GM19395 (cell line): ENCODE measurements at regions not wholly inside any gene's neighbourhood (a gene's known extent, or its start where the extent isn't known, plus 50 kb on each side); places are given as distances from the start of the nearest gene placed in this dataset.
"Not testable (repeated sequence)": the region's sequence is repeated elsewhere in the genome, so short reads cannot be mapped to it uniquely, and the experiment has no call there.

Experiments
- ATAC-seq: cut with Tn5 transposase; IDR thresholded peaks from one replicate; pipeline ENCODE4 v1.9.1; 2021; ENCODE audit warnings: mild to moderate bottlenecking, moderate library complexity; ENCODE audit not compliant: unreplicated experiment

DNA sequence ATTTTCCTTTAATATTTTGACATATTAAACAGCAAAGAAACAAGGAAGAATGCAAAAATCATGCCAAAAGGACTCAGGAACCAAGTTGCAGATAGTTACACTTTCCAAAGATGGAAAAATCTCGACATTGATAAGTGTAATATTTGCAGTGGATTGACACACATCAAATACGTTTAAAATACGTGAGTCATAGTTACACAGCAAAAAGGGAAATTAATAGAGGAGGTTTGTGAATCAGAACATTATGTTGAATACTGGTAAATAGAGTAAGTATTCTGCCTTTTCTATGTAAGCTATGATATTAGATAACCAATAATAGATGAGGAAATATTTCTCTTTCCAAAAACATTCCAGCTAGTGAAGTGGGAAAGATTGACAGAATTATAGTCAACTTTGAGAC is 1761.3 kb upstream of the IGFBP7 start:
- ATAC-seq, result no peak

DNA sequence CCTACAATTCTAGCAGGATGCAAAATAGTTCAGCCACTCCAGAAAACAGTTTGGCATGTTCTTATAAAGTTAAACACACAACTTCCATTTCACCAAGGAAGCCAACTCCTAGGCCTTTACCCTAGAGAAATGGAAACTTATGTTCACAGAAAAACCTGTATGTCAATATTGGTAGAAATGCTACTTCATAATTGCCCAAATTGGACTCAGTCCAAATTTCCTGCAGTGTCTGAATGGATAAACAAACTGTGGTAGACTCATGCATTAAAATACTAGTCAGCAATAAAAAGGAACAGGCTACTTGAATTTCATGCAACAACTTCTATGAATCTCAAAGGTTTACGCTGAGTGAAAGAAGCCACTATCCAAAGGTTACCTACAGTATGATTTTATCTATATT is 1738.8 kb upstream of the IGFBP7 start:
- no peak for ATAC-seq

- ATAC-seq, result no peak
These were observed 1733.3 kb upstream of the IGFBP7 start for GRCh38 chr4:58843455-58843854.

GRCh38 chr4:58833126-58833525 is 1722.9 kb upstream of the IGFBP7 start:
- no peak for ATAC-seq

DNA sequence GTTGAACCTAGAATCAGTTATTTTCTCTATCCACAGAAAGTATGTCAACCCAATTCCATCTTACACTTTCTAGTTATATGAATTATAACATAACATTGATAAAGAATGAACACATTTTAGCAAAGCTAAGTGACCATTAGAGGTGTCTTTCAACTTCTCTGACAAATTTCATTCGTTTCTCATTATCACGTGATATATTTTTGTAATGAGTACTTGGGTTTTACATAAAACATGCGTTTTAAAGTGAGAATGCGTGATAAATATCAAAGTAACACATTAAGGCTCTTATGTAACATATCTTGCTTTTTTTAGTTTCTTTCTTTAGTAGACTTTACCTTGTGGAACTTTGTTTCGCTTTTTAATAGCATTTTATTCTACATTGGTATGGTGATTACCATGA is 1715.1 kb upstream of the IGFBP7 start:
- ATAC-seq, result no peak

DNA sequence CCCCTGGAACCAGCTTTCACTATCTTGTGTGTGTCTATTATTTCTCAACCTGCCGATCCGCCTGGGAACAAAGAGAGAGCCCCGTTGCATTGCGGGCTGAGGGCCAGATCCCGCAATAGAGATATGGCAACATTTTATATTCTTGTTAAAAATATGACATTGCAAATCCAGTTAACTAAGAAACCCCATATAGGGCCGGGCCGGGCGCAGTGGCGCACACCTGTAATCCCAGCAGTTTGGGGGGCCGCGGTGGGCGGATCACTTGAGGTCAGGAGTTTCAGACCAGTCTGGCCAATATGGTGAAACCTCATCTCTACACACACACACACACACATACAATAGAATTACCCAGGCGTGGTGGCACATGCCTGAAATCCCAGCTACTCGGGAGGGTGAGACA is 1708.4 kb upstream of the IGFBP7 start:
- not testable (repeated sequence) for ATAC-seq

DNA sequence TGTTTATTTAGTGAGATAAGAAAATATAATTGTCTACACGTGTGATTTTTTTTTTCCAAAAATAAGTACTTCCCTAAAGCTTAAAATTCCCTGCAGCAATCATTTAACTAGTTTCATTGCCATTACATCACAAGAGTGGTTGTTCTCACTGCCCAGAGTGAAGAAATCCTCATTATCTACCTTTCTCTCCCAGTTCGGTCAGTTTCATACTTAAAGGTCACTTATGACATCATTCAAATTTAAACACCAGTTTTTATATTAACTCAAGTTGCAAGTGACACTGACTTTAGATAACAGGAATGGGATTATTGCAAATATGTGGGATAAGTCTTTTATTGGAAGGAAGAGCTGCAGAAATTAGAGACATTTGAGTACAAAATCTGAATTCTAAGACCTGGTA is 1699.8 kb upstream of the IGFBP7 start:
- no peak for ATAC-seq

GRCh38 chr4:58809366-58809765 is 1699.2 kb upstream of the IGFBP7 start:
- ATAC-seq, result no peak

GRCh38 chr4:58808817-58809216 is 1698.6 kb upstream of the IGFBP7 start:
- ATAC-seq, result no peak

- ATAC-seq, result no peak
These were observed 1697.8 kb upstream of the IGFBP7 start for GRCh38 chr4:58807843-58808615.

DNA sequence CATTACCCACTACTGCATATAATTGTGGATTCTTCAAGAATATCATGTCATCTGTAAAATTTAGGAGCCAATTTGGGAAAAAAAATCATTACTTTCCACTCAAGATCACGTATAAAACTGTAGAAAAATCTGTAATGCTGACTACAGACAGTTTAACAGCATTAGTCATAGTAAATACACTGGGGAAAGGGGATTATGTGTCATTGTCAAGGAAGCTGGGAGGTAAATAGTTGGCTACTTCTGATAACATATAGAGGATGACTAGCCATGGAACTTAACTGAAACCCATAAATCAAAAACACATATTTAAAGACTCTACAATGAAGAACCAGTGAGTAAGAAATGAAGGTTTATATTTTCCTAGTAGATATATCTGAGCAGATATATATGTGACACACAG is 1666.4 kb upstream of the IGFBP7 start:
- no peak for ATAC-seq

- no peak for ATAC-seq
These were observed 1657.4 kb upstream of the IGFBP7 start for GRCh38 chr4:58767598-58767997.

GRCh38 chr4:58766763-58767162 is 1656.6 kb upstream of the IGFBP7 start:
- no peak for ATAC-seq

- ATAC-seq, result no peak
These were observed 1651.4 kb upstream of the IGFBP7 start for GRCh38 chr4:58761563-58761962.

- ATAC-seq, result no peak
These were observed 1650.6 kb upstream of the IGFBP7 start for GRCh38 chr4:58760737-58761136.

DNA sequence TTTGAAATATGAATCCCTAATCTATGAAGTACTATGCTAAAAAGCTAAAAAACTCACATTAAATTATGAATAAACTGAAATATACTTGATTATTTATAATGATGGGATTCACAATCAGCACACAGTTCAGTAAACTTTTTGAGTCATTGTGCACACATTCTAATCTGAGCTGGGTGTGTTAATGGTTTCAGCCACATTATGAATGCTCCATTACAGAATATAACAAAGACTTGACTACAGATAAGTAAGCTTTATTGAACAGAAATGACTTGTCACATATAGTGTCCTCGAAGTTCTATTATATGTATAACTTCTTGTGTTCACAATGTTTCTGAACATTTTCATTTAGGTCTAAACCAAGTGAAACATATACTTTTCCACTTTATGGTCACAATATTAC is 1649.9 kb upstream of the IGFBP7 start:
- ATAC-seq, result no peak

DNA sequence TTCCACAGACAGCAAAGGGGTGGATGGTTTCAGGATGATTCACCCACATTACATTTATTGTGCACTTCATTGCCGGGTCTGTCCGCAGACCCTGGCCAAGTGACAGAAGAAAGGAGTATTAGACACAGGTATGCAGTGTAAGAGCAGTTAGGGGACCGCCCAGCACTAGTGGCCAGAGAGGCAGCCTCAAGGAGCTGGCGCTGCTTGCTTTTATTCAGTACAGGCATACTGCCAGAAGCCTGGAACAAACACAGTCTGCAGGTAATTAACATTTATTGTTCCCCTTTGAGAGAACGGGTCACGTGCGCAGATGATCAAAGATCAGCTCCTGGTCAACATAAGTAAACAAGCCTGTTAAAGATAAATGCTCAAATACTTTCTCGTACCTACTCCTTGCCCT is 1639.0 kb upstream of the IGFBP7 start:
- no peak for ATAC-seq

DNA sequence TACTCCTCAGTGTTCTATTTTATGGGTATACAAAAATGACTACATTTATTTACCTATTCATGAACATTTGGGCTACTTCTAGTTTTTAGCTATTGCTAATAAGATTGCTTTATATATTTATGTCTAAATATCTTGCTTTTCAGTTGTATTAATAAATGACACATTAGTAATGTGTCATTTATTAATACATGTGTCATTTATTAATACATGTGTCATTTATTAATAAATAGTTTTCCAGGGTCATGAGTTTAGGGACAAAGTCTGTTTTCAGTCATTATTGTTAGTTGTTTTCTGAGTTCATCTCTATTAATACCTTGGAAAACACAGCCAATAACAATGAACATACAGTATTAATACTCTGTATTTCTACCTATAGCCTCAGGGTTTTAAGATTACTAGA is 1630.7 kb upstream of the IGFBP7 start:
- no peak for ATAC-seq

DNA sequence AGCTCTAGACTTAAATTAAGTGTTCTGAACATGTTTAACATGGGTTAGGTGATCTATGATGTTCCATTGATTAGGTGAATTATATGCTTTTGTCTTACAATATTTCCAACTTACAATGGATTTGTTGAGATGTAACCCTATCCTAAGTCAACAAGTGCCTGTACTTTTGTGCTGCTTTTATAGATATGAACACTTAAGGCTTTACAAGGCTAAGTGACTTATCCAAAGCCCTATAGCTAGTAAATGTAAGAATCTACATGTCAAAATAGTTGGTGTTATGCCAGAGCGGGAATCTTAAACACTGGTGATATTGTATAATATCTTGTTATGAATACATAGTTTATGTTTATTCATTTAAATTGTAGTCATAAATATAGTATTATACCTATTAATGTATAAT is 1629.1 kb upstream of the IGFBP7 start:
- ATAC-seq, result no peak

- ATAC-seq, result no peak
These were observed 1628.2 kb upstream of the IGFBP7 start for GRCh38 chr4:58738375-58738774.

- no peak for ATAC-seq
These were observed 1624.0 kb upstream of the IGFBP7 start for GRCh38 chr4:58734030-58734674.

DNA sequence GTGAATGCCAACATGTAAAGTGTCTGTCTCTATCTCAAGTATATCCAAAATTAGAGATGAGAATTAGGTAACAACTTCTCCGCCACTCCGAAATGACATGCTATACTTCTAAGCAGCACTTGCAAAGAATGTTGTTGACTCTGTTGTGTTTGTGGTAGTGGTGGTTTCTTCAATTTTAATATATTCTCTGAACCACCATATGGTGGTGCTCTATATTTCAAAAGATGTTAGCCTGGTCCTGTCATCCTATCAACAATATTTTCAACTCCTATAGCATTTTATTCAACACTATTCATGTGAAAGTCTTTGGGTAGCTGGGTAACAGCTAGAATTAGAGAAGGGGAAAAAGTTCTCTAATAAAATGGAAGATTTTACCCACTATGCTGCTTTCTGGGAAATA is 1622.8 kb upstream of the IGFBP7 start:
- ATAC-seq, result no peak

GRCh38 chr4:58723954-58724353 is 1613.8 kb upstream of the IGFBP7 start:
- no peak for ATAC-seq
